HG03565 (cell line): ENCODE measurements at regions not wholly inside any gene's neighbourhood (a gene's known extent, or its start where the extent isn't known, plus 50 kb on each side); places are given as distances from the start of the nearest gene placed in this dataset.
"Not testable (repeated sequence)": the region's sequence is repeated elsewhere in the genome, so short reads cannot be mapped to it uniquely, and the experiment has no call there.

Source experiments
- ATAC-seq: cut with Tn5 transposase; IDR thresholded peaks from one replicate; pipeline ENCODE4 v1.9.1; 2021; ENCODE audit warnings: mild to moderate bottlenecking, moderate library complexity; ENCODE audit not compliant: unreplicated experiment

DNA sequence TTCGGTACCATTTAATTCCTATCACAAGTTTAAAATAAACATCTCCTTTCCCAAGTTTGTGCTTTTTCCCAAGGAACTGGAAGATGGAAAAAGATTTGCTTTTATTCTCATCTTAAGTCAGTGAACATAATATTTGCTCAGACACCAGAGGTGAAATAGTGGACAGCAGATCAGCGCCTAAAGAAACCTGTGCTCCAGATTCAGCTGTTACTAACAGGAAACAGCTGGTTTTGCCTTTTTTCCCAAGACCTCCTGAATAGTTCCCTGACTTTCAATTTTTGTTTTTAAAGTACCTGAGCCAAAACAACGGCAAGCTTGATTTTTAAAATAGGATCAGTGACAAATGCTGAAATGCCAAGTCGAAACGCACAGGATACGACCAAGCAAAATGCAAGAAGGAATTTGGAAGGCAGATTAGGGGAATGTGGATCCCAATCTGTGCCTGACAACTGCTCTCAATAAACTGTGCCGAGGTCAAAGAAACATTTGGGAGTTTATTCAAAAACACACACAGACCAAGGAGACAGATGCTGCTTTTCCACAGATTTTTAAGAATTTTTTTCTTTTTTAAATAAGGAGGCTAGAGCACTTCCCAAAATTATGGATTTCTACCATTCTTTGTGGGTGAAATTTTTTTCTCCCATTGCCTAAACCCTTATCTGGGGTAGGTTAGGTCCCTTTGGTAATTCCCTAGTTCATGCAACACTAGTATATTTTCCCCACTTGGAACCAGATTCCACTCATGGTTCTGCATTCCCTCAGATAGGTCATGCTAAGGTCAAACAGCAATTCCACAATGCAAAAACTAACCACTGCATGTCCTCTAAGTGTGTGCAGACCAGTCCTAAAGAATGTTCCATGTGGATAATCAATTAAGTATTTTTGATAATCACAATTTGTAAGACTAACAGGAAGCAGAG is 121.5 kb upstream of the PDE1A start:
- no peak for ATAC-seq

DNA sequence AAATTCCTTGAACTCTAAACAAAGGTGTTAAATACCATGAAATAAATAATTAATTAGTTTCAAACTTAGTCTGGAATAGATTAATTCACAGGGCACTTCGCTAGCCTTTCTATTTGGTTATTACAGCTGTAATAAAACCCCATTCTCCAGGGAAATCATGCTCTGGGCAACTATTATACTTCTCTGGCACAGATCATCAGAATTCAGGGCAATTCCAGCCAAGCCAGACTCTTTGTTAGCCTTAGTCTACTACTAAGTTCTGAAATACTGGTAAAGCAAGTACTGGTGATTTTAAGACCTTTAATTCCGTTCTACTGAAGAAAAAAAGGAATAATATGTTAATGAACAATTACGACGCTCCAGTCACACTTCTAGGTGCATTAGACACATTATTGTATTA is 123.4 kb upstream of the PDE1A start:
- no peak for ATAC-seq

DNA sequence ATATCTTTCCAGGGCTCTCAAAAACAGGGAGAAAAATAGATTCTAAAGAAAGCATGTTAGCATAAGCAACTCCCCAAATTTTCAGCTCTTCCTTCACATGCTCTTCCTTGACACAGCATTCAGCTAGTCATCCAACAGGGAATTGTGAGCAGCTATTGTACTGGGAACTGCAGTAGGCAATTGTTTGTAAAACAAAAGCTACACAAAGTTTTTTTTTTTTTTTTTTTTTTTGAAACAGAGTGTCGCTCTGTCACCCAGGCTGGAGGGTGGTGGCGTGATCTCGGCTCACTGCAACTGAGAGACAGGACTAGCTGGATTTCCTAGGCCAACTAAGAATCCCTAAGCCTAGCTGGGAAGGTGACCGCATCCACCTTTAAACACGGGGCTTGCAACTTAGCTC is 125.4 kb upstream of the PDE1A start:
- ATAC-seq: not testable (repeated sequence)

DNA sequence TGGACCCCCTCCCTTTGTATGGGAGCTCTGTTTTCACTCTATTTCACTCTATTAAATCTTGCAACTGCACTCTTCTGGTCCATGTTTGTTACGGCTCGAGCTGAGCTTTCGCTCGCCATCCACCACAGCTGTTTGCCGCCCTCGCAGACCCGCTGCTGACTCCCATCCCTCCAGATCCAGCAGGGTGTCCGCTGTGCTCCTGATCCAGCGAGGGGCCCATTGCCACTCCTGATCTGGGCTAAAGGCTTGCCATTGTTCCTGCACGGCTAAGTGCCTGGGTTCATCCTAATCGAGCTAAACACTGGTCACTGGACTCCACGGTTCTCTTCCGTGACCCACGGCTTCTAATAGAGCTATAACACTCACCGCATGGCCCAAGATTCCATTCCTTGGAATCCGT is 125.9 kb upstream of the PDE1A start:
- not testable (repeated sequence) for ATAC-seq

DNA sequence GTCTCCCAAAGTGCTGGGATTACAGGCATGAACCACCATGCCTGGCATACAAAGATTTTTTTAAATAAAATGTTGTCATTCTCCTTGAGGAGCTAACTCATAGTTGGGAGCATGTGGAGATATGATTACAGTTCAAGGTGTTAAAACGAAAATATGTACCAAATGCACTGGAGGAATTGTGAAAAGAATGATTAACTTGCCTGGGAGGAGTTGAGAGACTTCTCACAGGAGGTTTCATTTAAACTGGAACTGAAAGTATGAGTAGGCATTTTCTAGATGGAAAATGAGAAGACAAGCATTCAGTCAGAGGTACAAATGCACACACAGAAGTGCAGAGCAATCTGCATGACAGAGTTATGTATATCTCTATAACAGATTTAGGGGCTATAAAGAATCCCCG is 126.6 kb upstream of the PDE1A start:
- peak; percentile 100 for ATAC-seq

DNA sequence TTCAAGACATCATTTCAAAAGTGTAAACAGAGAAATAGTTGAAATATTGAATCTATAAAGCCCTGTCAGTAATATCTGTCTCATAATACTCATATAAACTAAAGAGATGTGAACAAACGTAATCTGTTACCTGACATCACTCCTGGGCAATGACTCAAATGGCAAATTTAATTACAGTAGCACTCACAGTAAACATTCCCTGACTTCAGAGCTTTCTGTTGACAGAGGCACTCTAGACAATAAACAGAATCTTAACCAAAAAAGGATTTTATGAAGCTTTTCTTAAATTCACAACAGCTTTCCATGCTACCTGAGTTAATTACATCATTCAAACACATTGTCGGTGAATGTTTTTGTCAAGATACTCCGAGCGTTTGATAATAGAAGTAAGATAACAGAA is 128.1 kb upstream of the PDE1A start:
- ATAC-seq: no peak

DNA sequence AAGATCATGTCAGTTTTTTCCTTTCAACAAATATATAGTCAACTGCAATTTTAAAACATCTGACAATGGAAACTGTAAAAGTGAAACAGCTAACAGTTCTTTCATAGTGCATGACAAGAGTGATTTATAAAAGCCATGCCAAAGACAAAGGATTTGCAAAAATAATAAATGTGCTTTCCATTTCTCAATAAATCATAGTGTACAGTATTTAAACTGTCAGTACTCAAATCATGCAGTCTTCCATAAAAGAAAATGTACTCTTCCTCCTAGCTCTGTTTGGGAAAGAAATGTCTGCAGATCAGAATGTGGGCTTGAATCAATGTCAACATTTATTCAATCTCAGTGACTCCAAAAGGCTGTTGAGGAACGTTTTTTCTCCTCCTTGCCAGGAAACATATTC is 131.7 kb upstream of the PDE1A start:
- no peak for ATAC-seq

DNA sequence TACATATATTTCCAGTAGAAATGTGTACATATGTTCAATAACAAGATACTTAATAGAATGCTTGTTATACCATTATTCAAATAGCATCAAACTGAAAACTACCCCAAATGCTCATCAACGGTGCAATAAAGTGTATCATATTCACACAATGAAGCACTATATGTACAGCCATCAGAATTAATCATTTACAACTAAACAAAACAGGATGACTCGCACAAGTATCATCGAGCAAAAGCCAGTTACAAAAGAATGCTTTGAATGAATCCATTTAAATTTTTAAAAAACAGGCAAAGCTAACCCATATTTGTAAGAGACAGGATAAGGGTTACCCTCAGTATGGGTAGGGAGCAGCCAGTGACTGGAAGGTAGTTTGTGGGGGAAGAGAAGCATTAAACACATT is 132.8 kb upstream of the PDE1A start:
- ATAC-seq: no peak

DNA sequence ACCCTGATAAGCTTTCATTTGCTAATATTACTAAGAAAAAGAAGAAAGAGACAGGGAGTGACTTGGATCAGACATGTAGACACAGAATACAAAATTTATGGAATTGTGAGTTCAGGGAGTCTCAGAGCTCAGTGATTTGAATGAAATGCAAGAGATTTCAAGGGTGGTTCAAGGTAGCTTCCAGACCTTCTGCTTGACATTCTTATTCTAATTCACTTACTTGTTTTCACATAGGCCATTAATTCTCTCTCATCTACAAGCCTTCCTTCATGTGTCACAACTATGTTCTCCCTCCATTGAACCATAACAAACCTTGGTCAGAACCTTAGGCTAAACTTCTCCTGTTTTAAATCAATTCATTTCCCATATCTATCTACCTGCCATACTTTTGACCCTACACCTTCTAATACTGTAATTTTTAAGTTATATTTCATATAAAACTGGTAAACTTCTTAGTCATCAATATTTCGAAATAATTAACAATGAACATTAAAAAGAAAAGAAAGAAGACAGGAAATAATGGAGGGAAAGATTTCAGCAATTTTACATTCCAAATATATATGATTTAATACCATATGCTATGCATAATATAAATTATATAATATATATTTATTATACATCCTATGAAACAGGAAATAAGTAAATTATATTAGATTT is 139.2 kb upstream of the PDE1A start:
- ATAC-seq: no peak

DNA sequence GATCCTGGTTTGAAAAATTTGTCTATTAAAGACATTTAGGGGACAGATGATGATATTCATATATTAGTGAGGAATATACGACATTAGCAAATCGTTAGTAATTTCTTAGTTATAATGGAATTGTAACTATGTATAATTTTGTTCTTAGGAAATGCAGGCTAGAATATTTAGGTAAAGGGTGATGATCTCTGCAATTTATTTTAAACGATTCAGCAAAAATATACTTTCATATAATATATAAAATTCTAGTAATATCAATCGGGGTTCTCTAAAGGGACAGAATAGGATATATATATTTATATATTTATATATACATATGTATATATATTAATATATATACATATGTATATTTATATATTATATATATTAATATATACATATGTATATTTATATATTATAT is 142.5 kb upstream of the DNAJC10 start:
- no peak for ATAC-seq

DNA sequence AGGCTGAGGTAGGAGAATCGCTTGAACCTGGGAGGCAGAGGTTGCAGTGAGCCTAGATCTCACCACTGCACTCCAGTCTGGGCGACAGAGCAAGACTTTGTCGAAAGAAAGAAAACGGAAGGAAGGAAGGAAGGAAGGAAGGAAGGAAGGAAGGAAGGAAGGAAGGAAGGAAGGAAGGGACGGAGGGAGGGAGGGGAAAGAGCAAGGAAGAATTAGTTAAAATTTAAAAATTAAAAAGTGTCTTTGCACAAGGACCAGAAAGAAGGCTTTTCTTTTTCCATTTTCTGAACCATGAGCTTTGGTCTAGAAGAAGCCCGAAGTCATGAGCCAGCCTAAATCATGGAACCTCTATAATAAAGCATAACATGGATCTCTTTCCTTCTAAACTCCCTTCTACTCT is 138.2 kb upstream of the DNAJC10 start:
- ATAC-seq: no peak

DNA sequence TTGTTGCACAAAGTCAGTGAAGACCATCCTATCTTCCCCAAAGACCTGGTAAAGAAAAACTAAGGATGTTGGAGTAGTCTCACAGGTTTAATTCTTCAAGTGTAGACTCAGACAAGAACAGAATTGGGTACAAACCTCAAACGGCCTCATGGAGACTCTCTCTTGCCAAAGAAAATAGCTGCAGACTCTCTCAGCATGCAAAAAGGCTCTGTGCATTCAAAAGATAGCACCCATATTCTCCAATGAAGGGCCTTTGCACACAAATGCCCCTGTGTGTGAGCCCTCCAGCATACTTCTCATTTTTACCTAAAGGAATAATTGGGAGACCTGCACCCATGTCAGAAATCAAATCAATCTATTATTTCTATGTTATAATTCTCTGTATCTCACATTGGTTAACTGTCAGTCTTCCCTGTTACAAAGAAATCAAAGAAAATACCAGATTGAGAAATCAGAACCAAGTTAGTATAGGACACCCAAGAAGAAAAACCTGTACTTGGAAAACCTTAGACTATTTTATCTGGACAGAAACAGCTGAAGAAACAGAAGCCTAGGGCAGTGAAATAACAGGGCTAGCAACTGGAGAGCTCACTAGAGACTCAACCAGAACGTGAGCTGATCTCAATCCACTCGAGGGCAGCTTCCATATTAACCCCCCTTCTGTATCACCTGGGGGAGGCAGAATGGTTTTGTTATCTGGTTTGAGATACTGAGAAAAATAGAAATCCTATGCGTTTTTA is 134.7 kb upstream of the DNAJC10 start:
- ATAC-seq: no peak

DNA sequence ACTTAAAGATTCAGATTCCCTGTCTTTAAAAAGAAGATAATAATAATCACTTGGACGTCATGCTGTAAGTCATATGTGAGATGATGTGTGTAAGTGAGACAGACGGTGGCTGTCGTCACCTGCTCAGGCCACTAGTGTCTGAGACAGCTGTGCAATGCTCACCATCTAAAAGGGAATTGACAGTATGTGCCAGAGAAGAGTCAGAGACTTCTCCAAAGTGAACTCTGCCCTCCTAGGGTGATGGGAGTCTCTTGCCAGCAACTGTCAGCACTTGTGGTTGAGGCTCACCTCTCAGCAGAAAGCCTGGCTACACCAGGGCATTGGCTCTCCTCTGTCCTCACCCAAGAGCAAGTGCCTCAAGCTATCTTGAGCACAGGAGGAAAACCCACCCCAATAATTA is 131.6 kb upstream of the DNAJC10 start:
- ATAC-seq: no peak

DNA sequence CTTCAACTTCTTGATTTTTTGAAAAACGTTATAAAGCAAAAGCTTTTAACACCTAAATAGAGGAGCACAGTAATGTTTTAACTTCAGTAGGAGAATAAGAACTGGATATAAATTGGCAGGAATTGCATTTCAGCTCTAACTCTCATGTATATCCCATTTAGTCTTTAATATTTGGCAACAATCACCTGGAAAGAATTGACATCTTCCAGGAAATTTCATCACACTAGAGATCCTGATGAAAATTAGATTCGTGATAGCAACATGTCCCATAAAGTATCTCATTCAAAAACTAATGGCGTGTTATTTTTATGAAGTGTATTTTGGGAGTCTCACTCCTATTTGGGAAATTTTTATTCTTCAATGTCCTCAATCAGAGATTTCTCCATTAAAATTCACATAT is 131.1 kb upstream of the DNAJC10 start:
- ATAC-seq: no peak

DNA sequence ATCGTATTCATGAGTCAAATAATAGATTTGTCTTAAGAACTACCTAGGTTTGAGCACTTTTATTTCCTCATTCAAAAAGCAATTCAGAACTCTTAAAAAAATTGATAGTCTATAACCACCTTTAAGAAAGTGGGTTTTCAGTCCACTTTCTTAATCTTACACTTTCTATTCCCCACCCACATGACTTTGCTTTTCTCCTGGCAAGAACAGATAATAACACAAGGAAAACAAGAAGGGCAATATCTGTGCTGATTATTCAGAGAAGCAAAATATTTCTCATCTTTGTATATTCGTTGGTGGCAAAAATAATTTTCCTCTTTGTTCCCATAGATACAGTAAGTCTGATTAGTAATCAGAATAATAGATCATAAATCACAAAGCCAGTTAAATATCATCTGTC is 130.6 kb upstream of the DNAJC10 start:
- ATAC-seq: no peak

DNA sequence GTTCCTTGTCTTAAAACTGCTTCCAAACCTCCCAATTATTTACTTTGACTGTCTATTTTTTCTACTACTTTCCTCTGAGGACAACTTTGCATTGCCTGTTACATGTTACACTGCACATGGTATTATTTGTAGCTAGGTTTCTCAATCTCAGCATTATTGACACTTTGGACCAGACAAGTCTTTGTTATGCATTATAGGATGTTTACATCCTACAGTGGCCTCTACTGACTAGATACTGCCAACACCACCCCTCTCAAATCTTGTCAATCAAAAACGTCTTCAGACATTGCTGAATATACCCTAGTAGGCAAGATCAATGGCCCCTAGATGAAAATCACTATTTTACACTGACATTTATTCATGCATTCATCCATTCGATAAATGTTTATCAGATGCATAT is 129.6 kb upstream of the DNAJC10 start:
- no peak for ATAC-seq

DNA sequence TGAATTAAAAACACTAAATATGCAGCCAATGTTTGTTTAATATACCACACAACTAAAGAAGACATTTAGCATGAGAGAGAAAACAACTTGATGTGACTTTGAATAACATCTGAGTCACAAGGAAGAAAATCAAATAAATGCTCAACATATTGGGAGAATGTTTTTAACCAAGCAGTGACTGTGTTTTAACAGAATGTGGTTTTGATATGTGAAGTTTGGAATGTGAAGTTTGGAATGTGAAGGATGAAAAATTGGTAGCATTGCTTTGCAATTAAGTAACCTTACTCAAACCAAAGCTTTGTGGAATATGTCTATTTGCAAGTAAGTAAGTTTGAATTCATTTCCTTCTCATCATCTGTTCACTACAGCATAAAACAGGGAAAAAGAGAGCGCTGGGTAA is 128.2 kb upstream of the DNAJC10 start:
- no peak for ATAC-seq

DNA sequence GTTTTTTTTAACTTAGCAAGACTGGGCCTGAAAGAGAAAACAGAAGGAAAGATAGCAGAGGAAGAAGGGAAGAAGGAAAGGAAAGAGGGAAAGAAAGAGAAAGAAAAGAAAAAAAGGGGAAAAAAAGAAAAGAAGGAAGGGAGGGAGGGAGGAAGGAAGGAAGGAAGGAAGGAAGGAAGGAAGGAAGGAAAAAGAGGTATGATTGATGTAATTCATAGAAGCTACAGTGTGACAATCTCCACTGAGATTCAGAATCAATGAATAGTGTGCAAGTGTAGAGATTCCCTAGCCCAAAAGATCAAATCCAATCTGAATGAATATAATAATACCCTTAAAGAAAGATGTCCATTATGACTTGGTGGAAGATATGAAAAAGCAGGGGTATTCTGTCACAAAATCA is 126.9 kb upstream of the DNAJC10 start:
- ATAC-seq: no peak

DNA sequence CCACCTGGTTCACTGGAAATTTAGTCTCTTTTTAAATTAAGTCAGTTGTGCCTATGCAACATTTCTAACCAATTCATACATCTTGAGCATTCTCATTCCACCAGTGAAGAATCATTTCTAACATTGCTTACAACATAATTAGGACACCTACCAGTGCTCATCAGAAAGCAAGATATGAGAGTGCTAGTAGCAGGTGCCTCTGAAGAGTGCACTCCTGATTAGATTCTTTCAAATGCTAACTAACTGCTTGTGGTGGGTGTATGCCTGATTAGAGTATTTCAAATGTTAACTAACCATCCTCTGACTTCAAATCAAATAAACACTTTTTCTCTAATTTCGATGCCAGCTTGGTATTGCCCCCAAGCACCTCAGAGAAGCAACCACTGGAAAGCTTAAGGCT is 124.3 kb upstream of the DNAJC10 start:
- ATAC-seq: no peak

DNA sequence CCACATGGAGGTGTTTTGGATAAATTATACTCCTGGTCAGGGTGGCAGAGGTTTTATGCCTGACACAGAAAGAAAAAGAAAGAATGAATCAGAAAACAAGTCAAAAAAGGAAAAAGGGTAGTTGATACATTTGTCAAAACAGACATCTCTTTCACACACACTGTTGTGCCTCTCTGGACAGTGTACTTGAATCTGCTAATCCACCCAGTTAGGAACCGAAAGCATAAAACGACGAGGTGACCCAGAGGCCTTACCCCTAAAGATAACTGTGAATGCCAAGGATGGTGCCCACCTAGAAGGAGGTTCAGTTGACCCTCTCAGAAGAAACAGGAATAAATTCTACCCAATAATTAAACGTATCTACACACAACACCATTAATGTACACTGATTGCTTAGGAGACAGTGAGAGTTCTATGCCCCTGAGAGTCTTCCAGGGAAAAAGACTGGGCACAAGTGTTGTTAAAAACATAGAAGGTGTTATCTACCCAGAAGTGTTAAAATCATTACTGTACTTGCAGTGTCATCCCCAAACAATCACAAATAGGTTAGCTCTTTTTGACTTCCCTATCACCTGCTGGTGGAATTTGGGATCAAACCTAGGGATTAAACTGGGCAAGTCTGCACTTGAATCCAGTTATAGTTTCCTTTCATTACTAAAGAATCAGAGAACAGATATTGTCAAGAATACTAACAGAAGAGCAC is 123.2 kb upstream of the DNAJC10 start:
- ATAC-seq: no peak

DNA sequence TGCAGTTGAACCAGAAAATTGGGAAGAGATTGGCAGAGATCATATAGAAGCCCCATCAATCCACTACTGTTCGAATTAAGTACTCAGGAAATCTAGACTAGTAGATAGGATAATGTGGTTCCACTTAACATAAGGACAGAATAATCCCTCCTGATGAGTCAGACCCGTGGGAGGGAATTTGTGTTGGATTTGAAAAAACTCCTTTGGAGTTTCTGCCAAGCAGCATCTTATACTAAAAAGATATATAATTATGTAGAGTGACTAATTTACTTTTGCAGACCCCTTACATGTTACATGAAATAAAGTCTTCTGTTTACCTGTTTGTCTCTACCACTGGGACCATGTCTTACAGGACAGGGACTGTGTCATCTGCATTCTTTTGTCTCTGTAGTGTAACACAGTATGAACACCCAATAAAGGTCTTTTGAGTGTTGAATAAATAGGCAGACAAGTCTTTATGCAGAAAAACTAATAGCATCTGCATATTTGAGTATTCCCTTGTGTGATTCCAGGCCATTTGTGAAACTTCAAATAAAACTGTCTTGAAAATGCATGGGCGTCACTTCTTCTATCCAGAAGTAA is 122.6 kb upstream of the DNAJC10 start:
- no peak for ATAC-seq
